AG04449 (cell line): ENCODE measurements at regions not wholly inside any gene's neighbourhood (a gene's known extent, or its start where the extent isn't known, plus 50 kb on each side); places are given as distances from the start of the nearest gene placed in this dataset.

Experiments used
- CTCF ChIA-PET: fragments of 350-600 bp; formaldehyde crosslinking; extraction: SDS; loops from one replicate; lab custom pipeline; 2021; ENCODE audit warnings: antibody characterized with exemption; lab: Yijun Ruan, JAX
- POLR2A ChIA-PET: fragments of 400-600, 350-600 bp; formaldehyde crosslinking; extraction: SDS; loops from one replicate; lab custom pipeline; 2020; ENCODE audit warnings: antibody characterized with exemption, inconsistent platforms; lab: Yijun Ruan, JAX
- DNase-seq: peaks from one replicate; pipeline ENCODE4 v3.0.0-alpha.2; 2010; ENCODE audit warnings: low read depth, low spot score
- H3K4me3 ChIP-seq: 2 replicates; pipeline ENCODE4 v1.5.1; 2011; ENCODE audit warnings: low read depth, mild to moderate bottlenecking, control low read depth, low read length
- CTCF ChIP-seq: IDR thresholded peaks from one replicate; pipeline ENCODE4 v1.5.1; 2011; ENCODE audit warnings: mild to moderate bottlenecking, moderate library complexity, low read length, control low read depth, inconsistent platforms; ENCODE audit not compliant: insufficient read depth; ENCODE audit errors: missing control alignments

- ChIA-PET CTCF (no interaction called here), POLR2A (no interaction called here)
- no peak for TF ChIP-seq CTCF
- DNase-seq: no peak
- H3K4me3 ChIP-seq: no peak overlapping the region
These were observed 419.1 kb upstream of the DSEL start for GRCh38 chr18:67935638-67936037.

GRCh38 chr18:67933271-67933670, 416.8 kb upstream of the DSEL start:
- TF ChIP-seq CTCF: no peak
- DNase-seq: no peak
- CTCF ChIA-PET: interaction anchor here (0.9 to 1.3 kb wide), 3 partner anchors 14 to 690 kb away, joined by 3 to 4 read pairs (median 3); no protein-coding TSS in a partner anchor
- H3K4me3 ChIP-seq: no peak overlapping the region
- POLR2A ChIA-PET: no interaction called here

GRCh38 chr18:67932271-67932670, 415.8 kb upstream of the DSEL start:
- no peak overlapping the region for H3K4me3 ChIP-seq
- CTCF ChIA-PET: interaction anchor here (1.3 kb wide), 1 partner anchor 416 kb away, joined by 3 read pairs; no protein-coding TSS in a partner anchor
- no peak for TF ChIP-seq CTCF
- no peak for DNase-seq
- POLR2A ChIA-PET: no interaction called here

- no peak overlapping the region for H3K4me3 ChIP-seq
- ChIA-PET POLR2A (no interaction called here), CTCF (no interaction called here)
- TF ChIP-seq CTCF: no peak
- DNase-seq: no peak
These were observed 410.7 kb upstream of the DSEL start for GRCh38 chr18:67926929-67927864.

GRCh38 chr18:67924656-67925055, 408.1 kb upstream of the DSEL start:
- no peak for TF ChIP-seq CTCF
- no peak overlapping the region for H3K4me3 ChIP-seq
- no peak for DNase-seq
- ChIA-PET CTCF (no interaction called here), POLR2A (no interaction called here)

GRCh38 chr18:67919316-67919715, 402.8 kb upstream of the DSEL start:
- no peak overlapping the region for H3K4me3 ChIP-seq
- CTCF ChIA-PET: interaction anchor here (0.9 to 2.4 kb wide), 2 partner anchors 8 to 14 kb away, joined by 3 to 5 read pairs; no protein-coding TSS in a partner anchor
- DNase-seq: no peak
- TF ChIP-seq CTCF: no peak
- POLR2A ChIA-PET: no interaction called here
